HG02623 (cell line): ENCODE measurements at regions not wholly inside any gene's neighbourhood (a gene's known extent, or its start where the extent isn't known, plus 50 kb on each side); places are given as distances from the start of the nearest gene placed in this dataset.
"Not testable (repeated sequence)": the region's sequence is repeated elsewhere in the genome, so short reads cannot be mapped to it uniquely, and the experiment has no call there.

ENCODE experiments used
- ATAC-seq: cut with Tn5 transposase; IDR thresholded peaks from one replicate; pipeline ENCODE4 v1.9.1; 2021; ENCODE audit warnings: moderate library complexity; ENCODE audit not compliant: unreplicated experiment

DNA sequence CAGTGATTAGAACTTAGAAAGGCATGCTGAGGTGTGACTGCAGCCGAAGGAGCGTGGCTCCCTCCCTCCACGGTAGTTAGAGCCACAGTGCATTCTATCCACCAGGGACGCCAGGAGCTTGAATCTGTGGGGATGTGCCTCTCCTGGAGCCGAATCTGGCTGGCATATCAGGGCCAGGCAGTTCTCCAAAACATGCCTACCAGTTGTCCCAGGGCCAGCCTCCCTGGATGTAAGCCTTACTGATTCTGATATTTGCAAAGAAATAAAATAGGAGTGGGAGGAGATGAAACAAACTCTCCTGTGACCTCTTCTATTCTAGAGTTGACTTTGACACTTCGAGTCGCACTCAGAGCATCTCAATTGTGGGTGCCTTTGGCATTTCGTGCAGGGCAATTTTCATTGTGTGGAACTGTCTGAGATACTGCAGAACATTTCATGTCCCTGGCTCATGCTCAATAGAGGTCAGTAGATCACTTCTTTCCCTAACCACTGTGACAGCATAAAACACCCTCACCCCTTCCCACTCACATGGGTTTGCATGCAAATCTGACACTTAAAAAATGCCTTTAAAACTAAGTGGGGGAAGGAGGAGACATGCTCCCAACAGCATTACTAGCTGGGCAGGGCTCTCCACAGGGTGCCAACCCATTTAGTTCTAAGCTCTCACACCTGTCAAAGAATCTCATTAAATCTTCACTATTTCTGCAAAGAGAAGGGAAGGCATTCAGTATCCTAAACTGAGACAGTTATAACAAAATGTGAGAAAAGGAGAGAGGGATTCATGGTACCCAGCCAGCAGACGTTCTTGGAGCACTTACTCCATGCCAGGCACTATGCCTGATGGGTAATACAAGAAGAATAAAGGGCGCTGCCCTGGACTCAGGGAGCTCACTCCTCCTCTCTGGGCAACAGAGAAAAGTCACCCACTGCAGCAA, 378.9 kb downstream of the PREX1 start:
- no peak for ATAC-seq

DNA sequence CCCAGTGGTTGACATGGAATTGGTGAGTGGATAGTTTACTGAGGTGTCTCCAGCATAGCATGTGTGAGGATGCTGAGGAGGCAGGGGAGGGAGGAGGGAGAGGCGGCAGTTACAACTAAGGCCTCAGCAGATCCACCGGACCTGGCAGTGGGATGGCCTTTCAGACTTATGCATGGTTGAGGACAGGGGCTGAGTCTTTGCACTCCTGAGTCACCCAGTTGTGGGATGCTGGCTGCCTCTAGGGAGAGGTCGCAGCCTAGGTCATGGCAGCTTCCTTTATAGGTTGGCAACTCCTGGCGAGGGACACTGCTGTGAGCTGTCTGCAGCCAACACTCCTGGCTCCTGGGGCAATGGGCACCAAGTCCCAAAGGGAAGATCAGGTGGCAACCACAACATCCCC, 380.3 kb downstream of the PREX1 start:
- no peak for ATAC-seq

DNA sequence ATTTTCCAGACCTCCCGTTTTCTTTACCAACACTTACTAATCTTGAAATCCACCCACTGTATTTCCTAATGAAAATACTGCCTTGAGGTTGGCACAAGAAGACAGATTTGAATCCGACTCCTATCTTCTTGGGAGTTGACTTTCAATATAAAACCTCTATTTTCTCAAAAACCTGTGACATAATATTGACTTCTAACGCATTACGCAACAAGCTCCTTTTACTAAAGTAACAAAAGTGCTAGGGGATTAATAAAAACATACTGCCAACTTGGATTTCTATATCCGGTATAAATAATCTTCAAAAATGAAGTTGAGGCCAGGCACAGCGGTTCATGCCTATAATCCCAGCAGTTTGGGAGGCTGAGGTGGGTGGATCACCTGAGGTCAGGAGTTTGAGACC, 382.0 kb downstream of the PREX1 start:
- ATAC-seq: no peak

DNA sequence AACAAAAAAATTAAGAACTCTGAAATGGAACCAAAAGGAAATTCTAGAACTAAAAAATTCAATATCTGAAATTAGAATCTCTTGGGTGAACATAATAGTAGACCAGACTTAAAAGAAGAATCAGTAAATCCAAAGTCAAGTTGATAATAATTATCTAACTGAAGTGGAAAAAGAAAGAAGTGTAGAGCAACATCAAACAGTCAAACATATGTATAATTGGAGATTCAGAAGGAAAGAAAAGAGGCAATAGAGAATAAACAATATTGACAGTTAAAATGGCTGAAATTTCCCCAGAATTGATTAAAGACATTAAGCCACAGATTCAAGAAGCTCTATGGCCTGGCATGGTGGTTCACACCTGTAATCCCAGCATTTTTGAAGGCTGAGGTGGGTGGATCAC, 383.6 kb downstream of the PREX1 start:
- ATAC-seq: no peak

DNA sequence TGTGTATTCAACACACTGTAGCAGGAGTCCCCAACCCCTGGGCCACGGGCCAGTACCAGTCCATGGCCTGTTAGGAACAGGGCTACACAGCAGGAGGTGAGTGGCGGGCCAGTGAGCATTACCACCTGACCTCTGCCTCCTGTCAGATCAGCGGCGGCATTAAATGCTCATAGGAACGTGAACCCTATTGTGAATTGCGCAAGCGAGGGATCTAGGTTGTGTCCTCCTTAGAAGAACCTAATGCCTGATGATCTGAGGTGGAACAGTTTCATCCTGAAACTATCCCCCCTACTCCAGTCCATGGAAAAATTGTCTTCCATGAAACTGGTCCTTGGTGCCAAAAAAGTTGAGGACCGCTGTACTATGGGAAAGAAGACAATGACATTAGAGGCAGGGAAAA, 386.9 kb downstream of the PREX1 start:
- no peak for ATAC-seq

DNA sequence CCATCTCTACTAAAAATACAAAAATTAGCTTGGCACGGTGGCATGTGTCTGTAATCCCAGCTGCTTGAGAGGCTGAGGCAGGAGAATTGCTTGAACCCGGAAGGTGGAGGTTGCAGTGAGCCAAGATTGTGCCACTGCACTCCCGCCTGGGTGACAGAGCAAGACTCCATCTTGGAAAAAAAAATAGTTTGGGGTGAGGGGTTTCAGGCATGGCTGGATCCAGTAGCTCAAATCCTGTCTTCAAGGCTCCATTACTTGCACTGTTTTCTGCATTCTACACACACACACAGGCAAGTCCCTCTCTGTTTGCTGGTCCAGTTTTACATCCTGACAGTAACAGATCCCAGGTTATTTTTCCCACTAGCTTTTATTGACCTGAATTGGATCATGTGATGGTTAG, 387.5 kb downstream of the PREX1 start:
- ATAC-seq: not testable (repeated sequence)

DNA sequence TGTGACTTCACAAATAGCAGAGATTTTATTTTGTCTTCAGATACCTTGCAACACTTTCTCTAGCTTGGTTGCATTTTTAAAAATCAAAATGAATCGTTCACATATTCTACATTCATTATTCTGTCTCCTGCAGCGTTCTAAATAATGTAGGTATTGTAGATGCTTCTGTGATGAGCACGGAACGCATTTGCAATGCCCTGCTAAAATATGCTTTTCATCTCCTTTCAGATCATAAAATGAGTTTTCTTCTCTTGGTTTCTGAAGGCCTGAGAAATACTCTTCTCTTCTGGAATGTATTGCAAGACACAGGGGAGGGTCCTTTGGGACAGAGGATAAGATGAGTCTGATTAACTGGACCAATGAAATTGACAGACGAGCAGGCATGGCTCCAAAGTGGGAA, 390.7 kb downstream of the PREX1 start:
- no peak for ATAC-seq

DNA sequence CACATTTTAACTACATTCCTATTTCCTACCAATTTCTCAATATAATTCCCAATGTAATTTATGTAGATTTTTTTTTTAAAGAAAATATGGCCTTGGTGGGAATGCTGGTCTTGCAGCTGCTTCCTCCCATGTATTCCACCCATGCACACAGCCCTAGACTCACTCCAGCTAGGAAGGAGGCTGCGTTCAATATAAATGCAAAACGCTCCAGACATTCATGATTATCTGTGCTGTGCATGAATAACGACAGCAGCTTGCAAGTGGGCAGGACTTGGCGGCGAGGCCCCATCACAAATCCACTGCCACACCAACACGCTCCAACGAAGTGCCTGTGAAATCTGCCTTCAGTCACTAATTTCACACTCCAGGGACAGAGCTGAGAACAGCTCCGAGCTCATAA, 391.2 kb downstream of the PREX1 start:
- not testable (repeated sequence) for ATAC-seq

DNA sequence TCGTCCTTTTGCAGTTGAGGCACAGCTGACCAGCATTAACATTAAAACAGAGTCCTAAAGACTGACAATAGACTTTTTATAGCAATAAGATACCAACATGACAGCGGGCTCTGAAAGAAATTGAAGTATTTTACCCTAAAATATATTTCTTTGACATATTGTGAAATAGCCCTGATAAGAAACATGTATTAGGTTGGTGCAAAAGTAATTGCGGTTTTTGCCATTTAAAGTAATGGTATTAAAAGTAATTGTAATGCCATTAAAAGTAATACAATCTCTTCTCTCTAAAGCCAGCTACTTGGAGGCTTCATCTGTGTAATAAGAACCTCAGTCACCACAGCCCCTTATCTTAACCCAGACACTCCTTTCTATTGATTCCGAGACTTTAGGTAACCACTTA, 394.6 kb downstream of the PREX1 start:
- ATAC-seq: no peak

DNA sequence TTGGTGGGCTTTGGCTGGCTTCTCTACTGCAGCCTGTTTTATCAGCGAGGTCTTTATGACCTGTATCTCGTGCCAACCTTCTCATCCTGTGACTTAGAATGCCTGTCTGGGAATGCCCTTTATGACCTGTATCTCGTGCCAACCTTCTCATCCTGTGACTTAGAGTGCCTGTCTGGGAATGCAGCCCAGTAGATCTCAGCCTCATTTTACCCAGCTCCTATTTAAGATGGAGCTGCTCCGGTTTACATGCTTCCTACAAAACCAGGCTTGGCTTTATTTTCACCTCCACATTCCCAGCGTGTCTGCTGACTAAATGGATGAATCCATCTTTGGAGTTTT, 395.3 kb downstream of the PREX1 start:
- no peak for ATAC-seq

DNA sequence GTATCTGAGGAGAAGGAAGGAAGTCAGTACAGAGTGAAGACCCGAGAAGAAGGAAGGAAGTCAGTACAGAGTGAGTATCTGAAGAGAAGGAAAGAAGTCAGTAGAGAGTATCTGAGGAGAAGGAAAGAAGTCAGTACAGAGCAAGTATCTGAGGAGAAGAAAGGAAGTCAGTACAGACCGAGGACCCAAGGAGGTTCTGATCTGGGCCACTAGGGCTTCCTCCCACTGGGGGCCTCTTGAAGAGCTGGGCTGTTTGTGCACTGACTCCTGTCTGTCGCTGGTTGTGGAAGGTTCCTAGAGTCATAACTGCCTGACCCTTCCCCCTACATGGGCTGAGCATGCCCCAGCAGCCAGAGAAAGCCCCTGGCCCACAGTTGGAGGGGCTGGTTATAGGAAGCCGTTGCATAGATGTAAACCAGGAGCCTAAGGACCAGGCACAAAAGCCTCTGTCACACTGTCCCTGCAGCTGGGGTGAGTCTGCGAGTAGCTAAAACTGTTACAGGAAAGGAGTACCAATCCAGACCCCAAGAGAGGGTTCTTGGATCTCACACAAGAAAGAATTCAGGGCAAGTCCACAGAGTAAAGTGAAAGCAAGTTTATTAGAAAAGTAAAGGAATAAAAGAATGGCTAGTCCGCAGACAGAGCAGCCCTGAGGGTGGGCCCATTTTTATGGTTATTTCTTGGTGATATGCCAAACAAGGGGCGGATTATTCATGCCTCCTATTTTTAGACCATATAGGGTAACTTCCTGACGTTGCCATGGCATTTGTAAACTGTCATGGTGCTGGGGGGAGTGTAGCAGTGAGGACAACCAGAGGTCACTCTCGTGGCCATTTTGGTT, 395.9 kb downstream of the PREX1 start:
- no peak for ATAC-seq

DNA sequence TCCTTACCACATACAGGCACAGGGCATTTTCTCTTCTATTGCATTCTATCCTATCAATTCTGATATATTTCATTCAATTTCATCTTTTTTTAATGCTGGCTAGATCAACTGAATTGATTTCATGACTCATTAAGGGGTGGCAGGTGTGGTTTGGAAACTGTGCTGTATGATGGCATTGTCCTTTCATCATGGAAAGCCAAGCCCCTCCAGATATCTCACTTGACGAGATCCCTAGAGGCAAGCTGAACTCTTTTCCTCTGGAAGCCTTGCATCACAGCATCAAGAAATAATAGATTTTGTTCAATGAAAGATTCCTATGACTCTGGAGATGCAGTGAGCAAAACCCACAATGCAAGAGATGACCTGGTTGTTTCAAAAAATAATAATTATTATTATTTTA, 401.2 kb downstream of the PREX1 start:
- ATAC-seq: no peak

DNA sequence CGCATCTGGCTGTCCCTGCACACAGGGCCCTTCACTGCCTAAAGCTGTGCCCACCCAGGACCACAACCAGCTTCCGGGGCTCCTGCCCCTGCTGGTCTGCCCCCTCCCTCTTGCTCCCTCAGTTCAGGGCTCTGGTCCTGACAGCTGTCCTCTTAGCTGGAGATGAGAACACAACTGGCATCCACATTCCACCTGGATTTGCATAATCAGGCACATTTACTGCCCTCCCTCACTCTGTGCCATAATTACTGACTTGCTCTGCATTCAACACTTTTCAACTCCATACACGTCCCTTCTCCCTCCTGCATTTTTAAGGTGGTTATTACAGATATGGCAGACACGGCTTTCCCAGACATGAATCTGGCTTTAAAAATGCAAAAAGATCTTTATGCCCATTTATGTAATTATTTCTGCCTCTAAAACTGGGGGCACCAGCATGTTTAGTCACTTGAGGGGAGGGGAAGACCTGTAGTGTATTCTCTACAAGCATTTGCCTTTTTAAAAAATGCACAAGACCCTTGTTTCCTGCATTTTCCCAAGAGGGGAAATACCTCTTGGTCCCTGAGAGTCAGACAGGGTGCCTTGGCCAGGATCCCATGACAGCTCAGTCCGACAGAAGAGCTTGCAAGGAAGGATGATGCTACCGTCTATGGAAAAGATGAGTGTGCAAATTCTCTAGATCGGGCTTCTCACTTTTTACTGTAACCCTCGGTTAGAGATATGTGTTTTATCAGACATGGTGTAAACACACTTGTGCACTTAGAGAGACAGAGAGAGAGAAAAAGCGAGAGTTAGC, 401.8 kb downstream of the PREX1 start:
- ATAC-seq: no peak

DNA sequence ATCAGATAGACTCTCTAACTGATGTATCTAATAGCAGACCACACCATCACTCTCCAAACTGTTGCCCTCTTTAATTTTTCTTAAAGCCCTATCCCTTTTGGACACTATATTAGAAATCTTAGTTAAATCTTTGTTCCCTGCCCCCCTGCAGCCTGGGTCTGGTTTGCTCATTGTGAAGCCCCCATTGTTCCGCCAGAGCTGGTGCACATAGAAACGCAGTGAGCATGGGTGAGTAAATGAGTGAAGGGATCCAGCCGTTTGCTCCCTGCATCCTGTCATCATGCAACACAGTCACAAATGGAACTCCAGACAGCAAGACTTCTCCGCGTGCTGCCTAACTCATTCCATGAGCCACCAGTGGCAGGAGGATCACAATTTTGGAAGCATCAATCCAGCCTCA, 402.5 kb downstream of the PREX1 start:
- no peak for ATAC-seq

DNA sequence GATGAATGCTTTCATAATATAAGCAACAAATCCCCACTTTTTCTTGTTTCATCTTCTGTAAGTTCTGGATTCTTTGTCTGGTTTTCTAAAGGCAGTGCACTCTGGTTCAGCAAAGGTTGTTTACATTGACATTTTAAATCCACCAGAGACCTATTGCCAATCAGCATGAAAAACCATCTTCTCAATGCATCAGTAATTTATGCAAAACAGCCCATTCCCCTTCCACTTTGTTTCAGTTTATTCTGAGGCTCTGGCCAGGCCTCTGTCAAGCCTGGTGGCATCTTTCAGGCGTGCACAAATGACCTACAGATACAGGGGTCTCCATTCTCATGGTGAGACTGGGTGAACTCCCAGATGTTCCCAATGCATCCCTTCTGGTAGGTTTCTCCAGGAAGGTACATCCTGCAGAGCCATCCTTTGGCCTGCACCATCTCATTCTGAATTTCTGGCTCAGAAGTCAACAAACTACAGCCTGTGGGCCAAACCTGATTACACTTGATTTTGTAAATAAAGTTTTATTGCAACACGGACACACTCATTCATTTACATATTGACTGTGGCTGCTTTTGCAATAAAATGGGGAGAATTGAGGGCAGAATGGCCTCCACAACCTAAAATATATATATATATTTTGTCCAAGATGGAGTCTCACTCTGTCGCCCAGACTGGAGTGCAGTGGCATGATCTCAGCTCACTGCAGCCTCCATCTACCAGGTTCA, 405.4 kb downstream of the PREX1 start:
- no peak for ATAC-seq

DNA sequence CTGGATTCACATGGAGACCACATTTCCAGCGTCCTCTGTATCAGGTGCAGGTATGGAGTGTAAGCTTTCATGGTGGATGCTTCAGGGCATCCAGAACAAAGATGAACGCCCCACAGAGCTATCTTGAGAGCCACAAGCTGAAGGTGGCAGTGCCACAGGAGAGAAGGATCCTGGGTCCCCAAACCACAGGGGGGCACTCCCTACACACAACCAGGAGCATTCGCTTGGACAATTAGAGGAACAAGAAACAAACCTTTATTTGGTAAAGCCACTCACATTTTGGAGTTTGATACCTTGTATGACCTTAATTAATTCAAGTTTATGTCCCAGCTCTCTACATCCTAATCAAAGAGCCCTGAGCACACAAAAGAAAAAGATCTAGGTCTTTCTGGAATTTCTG, 406.3 kb downstream of the PREX1 start:
- ATAC-seq: no peak

DNA sequence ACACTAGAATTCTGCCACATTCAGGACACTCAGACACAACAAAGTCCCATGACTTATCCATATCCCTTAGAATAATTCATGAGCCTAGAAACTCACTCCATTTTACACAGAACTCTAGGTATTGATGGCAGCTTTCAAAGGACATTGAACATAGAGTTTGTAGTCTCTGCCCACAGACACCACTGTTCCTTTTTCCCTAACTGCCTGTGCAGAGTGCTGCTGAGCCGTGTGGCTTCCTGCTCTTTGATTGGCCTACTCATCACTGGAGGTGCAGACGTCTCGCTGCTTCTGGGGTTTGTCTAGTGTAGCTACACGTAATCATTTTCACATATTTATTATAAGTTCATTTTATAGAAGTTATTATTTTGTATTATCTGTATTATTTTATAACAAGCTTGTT, 407.6 kb downstream of the PREX1 start:
- no peak for ATAC-seq

DNA sequence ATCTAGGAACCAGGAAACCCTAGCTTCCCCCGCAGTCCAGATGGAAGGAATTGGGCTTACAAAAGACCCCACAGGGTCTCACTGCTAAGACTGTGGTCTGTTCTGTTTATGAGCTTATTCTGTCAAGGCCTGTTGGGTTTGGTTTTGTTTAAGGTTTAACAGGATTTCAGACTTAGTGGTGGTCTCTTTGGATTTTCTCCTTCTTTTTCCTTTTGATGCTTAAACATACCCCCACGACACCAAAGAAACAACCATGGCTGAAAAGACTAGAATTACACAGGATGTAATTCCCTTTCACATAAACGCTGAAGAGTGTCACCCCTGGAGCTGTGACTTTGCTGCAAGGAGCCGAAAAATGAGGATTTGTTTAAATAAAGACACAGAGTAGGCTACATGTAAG, 408.6 kb downstream of the PREX1 start:
- no peak for ATAC-seq

DNA sequence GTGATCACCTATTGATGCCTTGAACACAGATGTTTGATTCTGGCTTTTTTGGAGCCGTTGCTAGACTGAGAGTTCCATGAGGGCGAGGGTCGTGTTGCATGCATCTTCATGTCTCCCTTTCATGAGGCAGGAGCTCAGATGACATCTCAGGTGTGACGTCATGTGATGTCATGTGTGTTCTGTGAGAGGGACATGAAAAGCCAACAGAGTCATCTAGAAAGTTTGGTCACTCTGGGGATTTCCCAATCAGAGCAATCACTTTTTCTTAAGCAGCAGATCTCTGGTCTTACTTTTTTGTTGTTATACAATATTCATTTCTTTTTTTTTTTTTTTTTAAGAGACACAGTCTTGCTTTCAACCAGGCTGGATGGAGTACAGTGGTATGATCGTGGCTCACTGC, 411.8 kb downstream of the PREX1 start:
- no peak for ATAC-seq

DNA sequence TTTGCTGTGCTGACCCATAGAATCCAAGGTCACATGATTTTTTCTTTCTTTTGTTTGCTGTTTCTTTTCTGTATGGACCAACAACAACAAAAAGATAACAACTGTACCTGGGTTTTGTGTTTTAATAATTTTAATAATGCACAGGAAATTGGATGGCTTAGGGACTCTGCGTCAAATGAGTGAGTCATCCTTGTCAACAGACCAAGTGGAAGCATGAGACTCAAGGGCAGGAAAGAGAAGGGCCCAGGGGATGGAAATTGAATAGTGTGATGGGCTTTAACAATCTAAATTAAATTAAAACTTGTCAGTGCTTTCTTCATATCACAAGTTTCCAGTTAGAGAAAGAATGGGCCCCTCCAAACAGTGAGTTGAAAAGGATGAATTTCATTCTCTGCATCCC, 413.0 kb downstream of the PREX1 start:
- ATAC-seq: no peak
